HFF-Myc (cell line): ENCODE measurements at regions not wholly inside any gene's neighbourhood (a gene's known extent, or its start where the extent isn't known, plus 50 kb on each side); places are given as distances from the start of the nearest gene placed in this dataset.

ENCODE experiments used
- DNase-seq: peaks from one replicate; pipeline ENCODE4 v3.0.0-alpha.2; 2011; ENCODE audit warnings: low read depth; ENCODE audit errors: extremely low read depth
- H3K4me3 ChIP-seq: replicated peaks from 2 replicates; pipeline ENCODE4 v1.5.1; 2011; ENCODE audit warnings: low read depth, mild to moderate bottlenecking, control low read depth, low read length
- TF ChIP-seq, protein P1 (sequence below): IDR thresholded peaks from 2 replicates; pipeline ENCODE4 v1.5.1; 2012; ENCODE audit warnings: mild to moderate bottlenecking, low read depth, low read length, control low read depth; ENCODE audit errors: missing control alignments

DNA sequence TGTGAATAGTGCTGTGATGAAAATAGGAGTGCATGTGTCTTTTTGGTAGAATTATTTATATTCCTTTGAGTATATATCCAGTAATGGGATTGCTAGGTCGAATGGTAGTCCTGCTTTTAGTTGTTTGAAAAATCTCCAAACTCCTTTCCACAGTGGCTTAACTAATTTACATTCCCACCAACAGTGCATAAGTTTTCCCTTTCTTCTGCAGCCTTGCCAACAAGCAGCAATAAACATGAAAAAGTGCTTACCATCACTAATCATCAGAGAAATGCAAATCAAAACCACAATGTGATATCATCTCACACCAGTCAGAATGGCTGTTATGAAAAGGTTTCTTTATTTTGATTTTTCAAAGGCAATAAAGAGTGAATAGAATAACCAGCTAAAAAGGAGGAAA is 1105.9 kb downstream of the NAALADL2 start:
- TF ChIP-seq, protein P1, sequence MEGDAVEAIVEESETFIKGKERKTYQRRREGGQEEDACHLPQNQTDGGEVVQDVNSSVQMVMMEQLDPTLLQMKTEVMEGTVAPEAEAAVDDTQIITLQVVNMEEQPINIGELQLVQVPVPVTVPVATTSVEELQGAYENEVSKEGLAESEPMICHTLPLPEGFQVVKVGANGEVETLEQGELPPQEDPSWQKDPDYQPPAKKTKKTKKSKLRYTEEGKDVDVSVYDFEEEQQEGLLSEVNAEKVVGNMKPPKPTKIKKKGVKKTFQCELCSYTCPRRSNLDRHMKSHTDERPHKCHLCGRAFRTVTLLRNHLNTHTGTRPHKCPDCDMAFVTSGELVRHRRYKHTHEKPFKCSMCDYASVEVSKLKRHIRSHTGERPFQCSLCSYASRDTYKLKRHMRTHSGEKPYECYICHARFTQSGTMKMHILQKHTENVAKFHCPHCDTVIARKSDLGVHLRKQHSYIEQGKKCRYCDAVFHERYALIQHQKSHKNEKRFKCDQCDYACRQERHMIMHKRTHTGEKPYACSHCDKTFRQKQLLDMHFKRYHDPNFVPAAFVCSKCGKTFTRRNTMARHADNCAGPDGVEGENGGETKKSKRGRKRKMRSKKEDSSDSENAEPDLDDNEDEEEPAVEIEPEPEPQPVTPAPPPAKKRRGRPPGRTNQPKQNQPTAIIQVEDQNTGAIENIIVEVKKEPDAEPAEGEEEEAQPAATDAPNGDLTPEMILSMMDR, result no peak
- no peak overlapping the region for H3K4me3 ChIP-seq
- no peak for DNase-seq

DNA sequence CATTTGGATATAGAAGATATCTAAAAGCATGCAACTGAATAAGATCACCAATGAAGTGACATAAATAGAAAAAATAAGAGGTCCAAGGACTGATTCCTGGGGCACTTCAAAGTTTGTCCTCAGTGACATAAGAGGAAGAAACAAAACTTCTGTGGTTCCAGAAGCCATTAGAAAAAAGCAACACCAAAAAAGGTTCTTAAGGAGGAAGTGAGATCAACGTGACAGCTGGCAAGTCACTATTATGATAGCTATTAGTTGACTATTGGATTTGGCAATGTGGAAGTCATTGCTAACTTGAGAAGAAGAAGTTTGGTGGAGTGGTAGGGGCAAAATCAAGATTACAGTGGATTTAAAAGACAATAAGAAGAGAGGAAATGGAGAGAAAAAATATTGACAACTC is 1098.3 kb downstream of the NAALADL2 start:
- DNase-seq, result no peak
- no peak overlapping the region for H3K4me3 ChIP-seq
- TF ChIP-seq, protein P1, result no peak

DNA sequence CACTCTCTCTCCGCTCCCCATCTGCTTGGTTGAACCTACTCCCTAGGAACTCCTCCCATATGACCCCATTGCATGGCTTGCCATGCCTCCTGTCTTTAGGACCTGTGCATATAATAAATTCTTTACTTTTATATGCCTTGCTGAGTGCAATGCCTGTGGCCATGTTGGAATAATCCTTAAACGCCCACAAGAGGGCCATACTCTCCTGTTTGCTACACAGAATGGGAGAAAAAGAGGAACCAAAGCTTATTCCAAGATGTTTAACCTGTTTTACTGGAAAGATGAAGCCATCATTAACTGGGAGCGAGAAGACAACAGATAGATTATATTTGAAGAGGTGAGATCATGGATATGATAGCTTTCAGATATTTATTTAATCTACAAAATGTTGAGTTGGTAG is 1097.8 kb downstream of the NAALADL2 start:
- no peak overlapping the region for H3K4me3 ChIP-seq
- TF ChIP-seq, protein P1, result peak; percentile 34
- no peak for DNase-seq

DNA sequence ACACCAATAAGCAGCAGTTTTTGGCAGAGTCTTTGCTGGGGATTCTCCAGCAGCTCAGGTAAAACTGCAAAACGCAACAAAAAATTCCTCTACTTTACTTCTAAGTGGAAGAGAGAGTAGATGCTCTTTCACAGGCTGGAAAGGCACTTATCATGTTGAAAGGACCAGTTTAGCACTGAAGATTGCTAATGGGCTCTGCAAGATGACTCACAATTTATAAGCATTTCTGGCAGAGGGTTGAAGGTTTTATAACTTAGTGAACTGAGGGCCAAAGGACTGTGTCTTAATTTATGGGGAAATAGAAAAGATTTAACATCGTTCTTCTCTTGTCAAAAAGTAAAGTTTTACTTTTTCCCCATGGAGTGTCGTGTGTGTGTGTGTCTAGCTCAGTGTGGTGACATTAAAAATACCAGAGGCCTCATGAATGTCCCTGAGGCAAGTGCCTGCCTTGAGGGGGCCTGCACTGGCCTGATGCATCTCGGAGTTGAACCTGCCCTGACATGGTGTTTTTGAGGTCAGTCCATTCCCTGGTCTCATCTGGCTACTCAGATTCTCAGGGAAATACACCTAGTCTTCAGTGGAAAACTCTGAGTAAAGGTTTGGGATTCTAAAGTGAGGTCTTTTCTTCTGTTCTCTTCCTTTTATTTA is 1092.0 kb downstream of the NAALADL2 start:
- no peak for DNase-seq
- no peak overlapping the region for H3K4me3 ChIP-seq
- TF ChIP-seq, protein P1, result no peak

DNA sequence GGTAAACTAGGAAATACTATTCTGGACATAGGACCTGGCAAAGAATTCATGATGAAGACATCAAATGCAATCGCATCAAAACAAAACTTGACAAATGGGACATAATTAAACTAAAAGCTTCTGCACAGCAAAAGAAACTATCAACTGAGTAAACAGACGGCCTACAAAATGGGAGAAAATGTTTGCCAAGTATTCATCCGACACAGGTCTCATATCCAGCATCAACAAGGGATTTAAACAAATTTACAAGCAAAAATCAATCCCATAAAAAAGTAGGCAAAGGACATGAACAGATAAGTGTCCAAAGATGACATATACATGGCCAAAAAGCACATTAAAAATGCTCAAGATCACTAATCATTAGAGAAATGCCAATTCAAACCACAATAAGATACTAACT is 1088.9 kb downstream of the NAALADL2 start:
- no peak overlapping the region for H3K4me3 ChIP-seq
- DNase-seq, result no peak
- TF ChIP-seq, protein P1, result no peak

DNA sequence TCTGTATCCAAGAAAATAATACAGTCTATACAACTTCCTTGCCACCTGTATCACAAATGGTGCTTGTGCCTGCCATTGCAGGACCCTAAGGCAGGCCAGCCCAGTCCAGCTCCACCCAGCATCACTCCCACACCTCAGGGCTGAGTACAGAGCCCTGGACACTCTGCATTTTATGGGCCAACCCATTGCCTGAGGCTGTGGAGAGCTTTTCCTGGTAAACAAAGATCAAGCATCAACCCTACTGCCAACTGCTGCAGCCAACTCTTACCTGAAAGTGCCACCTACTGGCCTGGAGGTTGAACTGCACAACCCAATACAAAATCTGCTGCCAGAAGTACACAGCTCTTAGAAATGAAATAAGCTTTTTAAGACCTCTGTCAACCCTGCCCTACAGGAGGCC is 1082.2 kb downstream of the NAALADL2 start:
- DNase-seq, result no peak
- TF ChIP-seq, protein P1, result peak; percentile 39
- H3K4me3 ChIP-seq, result no peak overlapping the region

DNA sequence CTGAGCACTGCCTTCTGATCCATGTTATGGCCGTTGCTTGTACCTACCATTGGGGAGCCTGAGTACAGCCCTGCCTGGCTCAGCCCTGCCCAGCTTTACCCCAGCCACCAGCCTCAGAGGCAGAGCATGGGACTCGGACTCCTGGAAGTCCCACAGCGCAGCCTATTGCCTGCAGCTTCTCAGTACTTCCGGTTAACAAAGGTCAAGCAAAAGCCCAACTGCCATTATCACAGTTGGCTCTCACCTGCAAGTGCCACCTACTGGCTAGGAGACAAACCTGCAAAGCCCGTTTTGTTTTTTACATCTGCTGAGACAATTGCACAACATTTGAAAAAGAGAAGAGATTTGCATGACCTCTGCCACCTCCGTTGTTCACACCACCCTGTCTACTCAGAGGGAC is 1081.7 kb downstream of the NAALADL2 start:
- no peak for DNase-seq
- TF ChIP-seq, protein P1, result no peak
- H3K4me3 ChIP-seq, result no peak overlapping the region
